Naive thymus-derived CD4-positive, alpha-beta T cell (primary cell): ENCODE measurements at regions not wholly inside any gene's neighbourhood (a gene's known extent, or its start where the extent isn't known, plus 50 kb on each side); places are given as distances from the start of the nearest gene placed in this dataset.

Experiments
- ATAC-seq: fragments of 150-1000 bp; cut with Tn5 transposase; 2 replicates; pipeline ENCODE4 v1.10.0; 2021; ENCODE audit warnings: mild to moderate bottlenecking, moderate library complexity
- CTCF ChIA-PET: fragments of 350-600 bp; sonication (Branson Sonifier 250); formaldehyde crosslinking; loops from one replicate; lab custom pipeline; 2021; ENCODE audit warnings: antibody characterized with exemption; lab: Charles Lee
- POLR2A ChIA-PET: fragments of 350-600 bp; sonication (Branson Sonifier 250); formaldehyde crosslinking; loops from one replicate; lab custom pipeline; 2021; ENCODE audit warnings: antibody characterized with exemption, inconsistent platforms; lab: Charles Lee
- DNase-seq, 9 donors: peaks; one replicate each; pipeline versions ENCODE4 v3.0.0 to v3.0.0-alpha.2; 2020 to 2022; ENCODE audit warnings: mixed read lengths in 1 of 9
- H3K27ac ChIP-seq: one replicate; pipeline ENCODE4 v1.7.0; 2013; ENCODE audit warnings: mild to moderate bottlenecking, low read depth, low read length, moderate library complexity
- H3K27me3 ChIP-seq, 2 donors: one replicate each; pipeline ENCODE4 v1.7.0; 2013; ENCODE audit warnings: low read length in 2 of 2, mild to moderate bottlenecking in 2 of 2, moderate library complexity in 2 of 2; ENCODE audit not compliant: control insufficient read depth in 2 of 2, insufficient read depth in 2 of 2
- H3K36me3 ChIP-seq, 3 experiments: 1 replicate in 2 of 3; 2 replicates in 1 of 3; pipeline ENCODE4 v1.7.0; 2013; ENCODE audit warnings: low read length in 3 of 3, mild to moderate bottlenecking in 3 of 3, moderate library complexity in 1 of 3; ENCODE audit not compliant: insufficient read depth in 3 of 3, control insufficient read depth in 2 of 3
- H3K4me1 ChIP-seq, 2 donors: one replicate each; pipeline ENCODE4 v1.7.0; 2013; ENCODE audit warnings: low read length in 2 of 2, mild to moderate bottlenecking in 2 of 2, moderate library complexity in 1 of 2; ENCODE audit not compliant: control insufficient read depth in 2 of 2, insufficient read depth in 2 of 2
- H3K4me3 ChIP-seq: 2 replicates; pipeline ENCODE4 v1.7.0; 2013; ENCODE audit warnings: mild to moderate bottlenecking, low read length
- H3K9me3 ChIP-seq, 3 experiments: 1 replicate in 2 of 3; 2 replicates in 1 of 3; pipeline ENCODE4 v1.7.0; 2013; ENCODE audit warnings: low read length in 3 of 3; ENCODE audit not compliant: control insufficient read depth in 2 of 3
- H3K27ac Mint-ChIP-seq, 9 donors: one replicate each; pipeline ENCODE4 v1.8.0; 2020 to 2022; ENCODE audit warnings: mixed read lengths in 9 of 9, mild to moderate bottlenecking in 8 of 9, moderate library complexity in 5 of 9, inconsistent platforms in 2 of 9
- H3K27me3 Mint-ChIP-seq, 5 donors: one replicate each; pipeline ENCODE4 v1.8.0; 2021 to 2022; ENCODE audit warnings: mixed read lengths in 5 of 5, mild to moderate bottlenecking in 1 of 5
- H3K36me3 Mint-ChIP-seq, 5 donors: one replicate each; pipeline ENCODE4 v1.8.0; 2020 to 2022; ENCODE audit warnings: mixed read lengths in 5 of 5, mild to moderate bottlenecking in 3 of 5, inconsistent platforms in 1 of 5
- H3K4me1 Mint-ChIP-seq, 7 donors: one replicate each; pipeline ENCODE4 v1.8.0; 2020 to 2022; ENCODE audit warnings: mixed read lengths in 7 of 7, mild to moderate bottlenecking in 3 of 7, inconsistent platforms in 1 of 7
- H3K4me3 Mint-ChIP-seq, 10 donors: one replicate each; pipeline ENCODE4 v1.8.0; 2020 to 2022; ENCODE audit warnings: mild to moderate bottlenecking in 10 of 10, mixed read lengths in 10 of 10, moderate library complexity in 6 of 10, inconsistent platforms in 2 of 10
- H3K9me3 Mint-ChIP-seq, 11 donors: one replicate each; pipeline ENCODE4 v1.8.0; 2020 to 2022; ENCODE audit warnings: mixed read lengths in 11 of 11, mild to moderate bottlenecking in 4 of 11, inconsistent platforms in 1 of 11, moderate library complexity in 1 of 11
- intact Hi-C, 2 donors: fragments of 100-400 bp; cut with micrococcal nuclease; formaldehyde crosslinking; loops; one replicate each; pipeline ENCODE4 v1.15.1; 2023

- no peaks in the 10 kb centered on the region for H3K27me3 ChIP-seq
- intact Hi-C loops: no loop called here
- Mint-ChIP-seq H3K9me3 (no peaks in the 10 kb centered on the region), H3K27me3 (peaks cover 0 to under 1% (median 0%) of the 10 kb centered on the region in 5 donors), H3K4me1 (peaks cover 0 to under 1% (median 0%) of the 10 kb centered on the region in 7 donors), H3K27ac (no peak overlapping the region), H3K36me3 (no peaks in the 10 kb centered on the region), H3K4me3 (no peak overlapping the region)
- ATAC-seq (no peak), DNase-seq (no peak)
- no peak overlapping the region for H3K27ac ChIP-seq
- no peaks in the 10 kb centered on the region for H3K4me1 ChIP-seq
- H3K36me3 ChIP-seq: no peaks in the 10 kb centered on the region
- ChIA-PET CTCF (no interaction called here), POLR2A (no interaction called here)
- H3K9me3 ChIP-seq: no peaks in the 10 kb centered on the region
- H3K4me3 ChIP-seq: no peak overlapping the region
These were observed 161.2 kb downstream of the EFNB1 start for GRCh38 chrX:68989865-68990606.

GRCh38 chrX:68989456-68989855 lies 160.6 kb downstream of the EFNB1 start:
- Histone ChIP-seq H3K36me3 (no peaks in the 10 kb centered on the region), H3K9me3 (no peaks in the 10 kb centered on the region), H3K27me3 (no peaks in the 10 kb centered on the region), H3K4me1 (no peaks in the 10 kb centered on the region), H3K4me3 (no peak overlapping the region), H3K27ac (no peak overlapping the region)
- DNase-seq (no peak), ATAC-seq (no peak)
- Mint-ChIP-seq H3K27ac (no peak overlapping the region), H3K9me3 (no peaks in the 10 kb centered on the region), H3K4me1 (no peaks in the 10 kb centered on the region), H3K27me3 (no peaks in the 10 kb centered on the region), H3K36me3 (no peaks in the 10 kb centered on the region), H3K4me3 (no peak overlapping the region)
- intact Hi-C loops: no loop called here
- ChIA-PET POLR2A (no interaction called here), CTCF (no interaction called here)

- intact Hi-C loops: no loop called here
- H3K27ac ChIP-seq: no peak overlapping the region
- no peaks in the 10 kb centered on the region for H3K9me3 Mint-ChIP-seq
- no peak overlapping the region for H3K27ac Mint-ChIP-seq
- no peak for ATAC-seq
- H3K27me3 ChIP-seq: no peaks in the 10 kb centered on the region
- no peak overlapping the region for H3K4me3 ChIP-seq
- no peaks in the 10 kb centered on the region for H3K4me1 ChIP-seq
- no peaks in the 10 kb centered on the region for H3K4me1 Mint-ChIP-seq
- CTCF ChIA-PET: no interaction called here
- H3K9me3 ChIP-seq: no peaks in the 10 kb centered on the region
- POLR2A ChIA-PET: no interaction called here
- H3K36me3 Mint-ChIP-seq: no peaks in the 10 kb centered on the region
- H3K4me3 Mint-ChIP-seq: no peak overlapping the region
- no peak for DNase-seq
- H3K36me3 ChIP-seq: no peaks in the 10 kb centered on the region
- no peaks in the 10 kb centered on the region for H3K27me3 Mint-ChIP-seq
These were observed 160.0 kb downstream of the EFNB1 start for GRCh38 chrX:68988865-68989264.

GRCh38 chrX:68985135-68985755 lies 156.4 kb downstream of the EFNB1 start:
- H3K27me3 ChIP-seq: no peaks in the 10 kb centered on the region
- intact Hi-C loops: no loop called here
- no peak for DNase-seq
- no peak for ATAC-seq
- H3K4me1 ChIP-seq: no peaks in the 10 kb centered on the region
- no peak overlapping the region for H3K27ac ChIP-seq
- Mint-ChIP-seq H3K9me3 (no peaks in the 10 kb centered on the region), H3K27me3 (no peaks in the 10 kb centered on the region), H3K36me3 (no peaks in the 10 kb centered on the region), H3K4me3 (no peak overlapping the region), H3K4me1 (no peaks in the 10 kb centered on the region), H3K27ac (no peak overlapping the region)
- H3K9me3 ChIP-seq: no peaks in the 10 kb centered on the region
- CTCF ChIA-PET: no interaction called here
- H3K36me3 ChIP-seq: no peaks in the 10 kb centered on the region
- POLR2A ChIA-PET: no interaction called here
- no peak overlapping the region for H3K4me3 ChIP-seq

- H3K27me3 ChIP-seq: no peaks in the 10 kb centered on the region
- CTCF ChIA-PET: no interaction called here
- H3K9me3 ChIP-seq: no peaks in the 10 kb centered on the region
- H3K27me3 Mint-ChIP-seq: no peaks in the 10 kb centered on the region
- no peaks in the 10 kb centered on the region for H3K36me3 Mint-ChIP-seq
- no peaks in the 10 kb centered on the region for H3K9me3 Mint-ChIP-seq
- H3K4me1 Mint-ChIP-seq: no peaks in the 10 kb centered on the region
- intact Hi-C loops: no loop called here
- no peaks in the 10 kb centered on the region for H3K36me3 ChIP-seq
- ATAC-seq: no peak
- H3K4me3 ChIP-seq: no peak overlapping the region
- no peak for DNase-seq
- POLR2A ChIA-PET: no interaction called here
- no peak overlapping the region for H3K27ac ChIP-seq
- no peak overlapping the region for H3K27ac Mint-ChIP-seq
- H3K4me1 ChIP-seq: no peaks in the 10 kb centered on the region
- H3K4me3 Mint-ChIP-seq: no peak overlapping the region
These were observed 154.4 kb downstream of the EFNB1 start for GRCh38 chrX:68983004-68983857.

GRCh38 chrX:68982476-68982875 lies 153.7 kb downstream of the EFNB1 start:
- Mint-ChIP-seq H3K4me3 (no peak overlapping the region), H3K27ac (no peak overlapping the region), H3K27me3 (no peaks in the 10 kb centered on the region), H3K4me1 (no peaks in the 10 kb centered on the region), H3K9me3 (no peaks in the 10 kb centered on the region), H3K36me3 (no peaks in the 10 kb centered on the region)
- Histone ChIP-seq H3K4me1 (no peaks in the 10 kb centered on the region), H3K27me3 (no peaks in the 10 kb centered on the region), H3K36me3 (no peaks in the 10 kb centered on the region), H3K4me3 (no peak overlapping the region), H3K9me3 (no peaks in the 10 kb centered on the region), H3K27ac (no peak overlapping the region)
- intact Hi-C loops: no loop called here
- DNase-seq (no peak), ATAC-seq (no peak)
- ChIA-PET CTCF (no interaction called here), POLR2A (no interaction called here)
